Calu3 (cell line): ENCODE measurements at regions not wholly inside any gene's neighbourhood (a gene's known extent, or its start where the extent isn't known, plus 50 kb on each side); places are given as distances from the start of the nearest gene placed in this dataset.

ENCODE experiments used
- BruUV-seq: library from RNA; stranded (reverse); fragments of 400-500 nt; replicated peaks from 2 replicates; lab custom pipeline; 2021; lab: Mats Ljungman, UMichigan
- CTCF ChIA-PET: fragments of 300-600 bp; sonication (Branson Sonifier 250); formaldehyde crosslinking; loops from one replicate; lab custom pipeline; 2022; ENCODE audit warnings: antibody characterized with exemption; lab: Charles Lee
- DNase-seq: peaks from one replicate; pipeline ENCODE4 v3.0.0; 2022
- H3K27ac Mint-ChIP-seq: one replicate; pipeline ENCODE4 v1.8.0; 2022; ENCODE audit warnings: mixed read lengths; ENCODE audit not compliant: unreplicated experiment
- H3K27me3 Mint-ChIP-seq: one replicate; pipeline ENCODE4 v1.8.0; 2022; ENCODE audit warnings: mixed read lengths; ENCODE audit not compliant: unreplicated experiment
- H3K36me3 Mint-ChIP-seq: one replicate; pipeline ENCODE4 v1.8.0; 2022; ENCODE audit warnings: mild to moderate bottlenecking, moderate library complexity, mixed read lengths; ENCODE audit not compliant: insufficient read depth, unreplicated experiment
- H3K4me1 Mint-ChIP-seq: one replicate; pipeline ENCODE4 v1.8.0; 2022; ENCODE audit warnings: mild to moderate bottlenecking, low read depth, mixed read lengths; ENCODE audit not compliant: unreplicated experiment
- H3K4me3 Mint-ChIP-seq: one replicate; pipeline ENCODE4 v1.8.0; 2022; ENCODE audit warnings: mild to moderate bottlenecking, low read depth, moderate library complexity, mixed read lengths; ENCODE audit not compliant: unreplicated experiment
- H3K9me3 Mint-ChIP-seq: one replicate; pipeline ENCODE4 v1.8.0; 2022; ENCODE audit warnings: low read depth, mixed read lengths; ENCODE audit not compliant: unreplicated experiment
- CTCF ChIP-seq: fragments of 200-600 bp; IDR thresholded peaks from one replicate; pipeline ENCODE4 v1.8.0; 2022; ENCODE audit warnings: antibody characterized with exemption; ENCODE audit not compliant: unreplicated experiment
- intact Hi-C: fragments of 100-400 bp; cut with micrococcal nuclease; formaldehyde crosslinking; loops from one replicate; pipeline ENCODE4 v1.10.0; 2022; ENCODE audit not compliant: unreplicated experiment

GRCh38 chr6:105733556-105734162 lies 330.8 kb upstream of the PREP start:
- Mint-ChIP-seq H3K9me3 (no peaks in the 10 kb centered on the region), H3K36me3 (no peaks in the 10 kb centered on the region), H3K4me1 (no peaks in the 10 kb centered on the region), H3K4me3 (no peak overlapping the region), H3K27ac (no peak overlapping the region), H3K27me3 (no peaks in the 10 kb centered on the region)
- no peak for DNase-seq
- CTCF ChIA-PET = no interaction called here
- intact Hi-C loops = loop anchor here (2.0 to 10.0 kb wide), 6 partner anchors 101 to 571 kb away; partner anchors contain the start of gene PRDM1
- TF ChIP-seq CTCF = peak; percentile 60
- BruUV-seq = no TSS peak

DNA sequence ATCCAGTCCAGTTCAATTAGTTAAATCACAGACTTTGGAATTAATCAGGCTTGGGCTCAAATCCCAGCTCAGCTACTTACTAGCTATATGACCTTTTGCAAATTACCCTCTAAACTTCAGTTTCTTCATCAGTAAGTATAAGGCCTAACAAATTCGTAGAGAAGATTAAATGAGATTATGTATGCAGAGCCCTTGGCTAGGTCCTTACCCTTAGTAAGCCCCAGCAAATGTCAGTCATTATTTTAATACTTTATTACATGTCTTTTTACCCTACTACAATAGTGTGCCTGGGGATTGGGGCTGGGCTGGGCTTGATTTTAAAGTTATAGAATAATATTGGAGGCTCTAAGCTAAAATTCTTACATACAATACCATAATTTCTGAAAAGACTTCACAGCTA lies 326.1 kb upstream of the PREP start:
- BruUV-seq = no TSS peak

DNA sequence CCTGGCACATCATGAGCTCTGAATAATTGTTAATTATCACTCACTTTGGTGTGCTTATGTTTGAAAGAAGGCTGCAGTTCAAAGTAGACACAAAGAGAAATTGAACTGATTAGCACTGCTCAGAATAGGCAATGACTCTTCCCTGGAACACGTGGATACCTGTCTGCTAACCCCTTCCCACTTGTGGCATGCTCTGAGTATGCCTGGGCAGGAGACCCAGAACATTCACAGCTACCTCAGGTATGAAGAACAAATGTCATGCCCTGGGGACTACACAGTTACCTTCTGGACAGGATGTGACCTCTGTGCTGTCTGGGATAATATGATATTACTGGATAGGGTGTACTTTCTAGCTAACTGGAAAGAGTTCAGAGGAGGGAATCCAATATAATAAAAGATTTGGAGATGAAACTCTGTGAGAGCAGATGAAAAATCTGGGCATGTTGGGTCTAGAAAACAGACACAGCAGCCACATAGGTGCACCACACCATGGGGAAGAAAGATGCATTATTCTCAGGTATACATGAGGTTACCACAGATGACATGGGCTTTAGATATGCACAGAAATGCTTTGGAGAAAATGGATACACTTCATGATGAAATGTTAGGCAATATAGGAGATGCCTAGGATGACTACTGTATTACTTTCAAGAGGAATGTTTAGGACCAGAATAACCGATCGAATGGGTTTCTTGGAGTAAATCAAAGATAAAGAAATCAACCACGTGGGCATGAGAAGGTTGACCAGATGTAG lies 324.2 kb upstream of the PREP start:
- Mint-ChIP-seq H3K36me3 (no peaks in the 10 kb centered on the region), H3K4me1 (no peaks in the 10 kb centered on the region), H3K27ac (no peak overlapping the region), H3K27me3 (no peaks in the 10 kb centered on the region), H3K9me3 (no peaks in the 10 kb centered on the region), H3K4me3 (no peak overlapping the region)
- DNase-seq = no peak
- BruUV-seq = no TSS peak
- intact Hi-C loops = no loop called here
- TF ChIP-seq CTCF = no peak
- CTCF ChIA-PET = no interaction called here

More for the DNA sequence above, 326.1 kb upstream of the PREP start:
- TF ChIP-seq CTCF = no peak
- no peaks in the 10 kb centered on the region for H3K4me1 Mint-ChIP-seq
- no peak overlapping the region for H3K27ac Mint-ChIP-seq
- intact Hi-C loops = no loop called here
- CTCF ChIA-PET = interaction anchor here (0.6 kb wide), 2 partner anchors 105 to 220 kb away, joined by 3 read pairs; no protein-coding TSS in a partner anchor
- no peaks in the 10 kb centered on the region for H3K36me3 Mint-ChIP-seq
- H3K27me3 Mint-ChIP-seq = no peaks in the 10 kb centered on the region
- no peak for DNase-seq
- no peaks in the 10 kb centered on the region for H3K9me3 Mint-ChIP-seq
- H3K4me3 Mint-ChIP-seq = no peak overlapping the region

DNA sequence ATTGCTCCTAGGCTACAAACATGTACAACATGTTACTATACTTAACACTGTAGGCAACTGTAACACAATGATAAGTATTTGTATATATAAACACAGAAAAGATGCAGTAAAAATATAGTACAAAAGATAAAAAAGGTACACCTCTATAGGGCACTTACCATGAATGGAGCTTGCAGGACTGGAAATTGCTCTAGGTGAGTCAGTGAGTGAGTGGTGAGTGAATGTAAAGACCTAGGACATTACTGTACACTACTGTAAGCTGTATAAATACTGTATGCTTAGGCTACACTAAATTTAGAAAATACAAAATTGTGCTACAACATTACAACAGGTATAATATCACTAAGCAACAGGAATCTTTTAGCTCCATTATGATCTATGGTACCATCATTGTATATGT lies 312.0 kb upstream of the PREP start:
- H3K27ac Mint-ChIP-seq = no peak overlapping the region
- H3K4me3 Mint-ChIP-seq = no peak overlapping the region
- intact Hi-C loops = no loop called here
- no TSS peak for BruUV-seq
- no peaks in the 10 kb centered on the region for H3K4me1 Mint-ChIP-seq
- no peak for DNase-seq
- CTCF ChIA-PET = no interaction called here
- peaks cover 15% of the 10 kb centered on the region for H3K9me3 Mint-ChIP-seq
- H3K27me3 Mint-ChIP-seq = no peaks in the 10 kb centered on the region
- H3K36me3 Mint-ChIP-seq = peaks cover 6% of the 10 kb centered on the region
- no peak for TF ChIP-seq CTCF
